Hypothalamus (tissue), 51 donors: ENCODE measurements at regions not wholly inside any gene's neighbourhood (a gene's known extent, or its start where the extent isn't known, plus 50 kb on each side); places are given as distances from the start of the nearest gene placed in this dataset.

Experiments used
- DNase-seq, 51 donors: peaks; one replicate each; lab custom pipeline; 2025; lab: John Stamatoyannopoulos, UW

GRCh38 chr11:69985641-69986439 lies 92.3 kb upstream of the ANO1 start:
- DNase-seq: no peak

- no peak for DNase-seq
Measured at GRCh38 chr11:69986440-69986787, 91.7 kb upstream of the ANO1 start.

- no peak for DNase-seq
Measured at GRCh38 chr11:69986830-69987229, 91.3 kb upstream of the ANO1 start.

- DNase-seq: no peak
Measured at GRCh38 chr11:69992026-69992425, 86.1 kb upstream of the ANO1 start.

GRCh38 chr11:69992943-69993694 lies 85.0 kb upstream of the ANO1 start:
- DNase-seq: no peak

GRCh38 chr11:69994810-69995209 lies 83.3 kb upstream of the ANO1 start:
- no peak for DNase-seq

- no peak for DNase-seq
Measured at GRCh38 chr11:69995697-69996096, 82.4 kb upstream of the ANO1 start.

- no peak for DNase-seq
Measured at GRCh38 chr11:69996451-69996850, 81.7 kb upstream of the ANO1 start.

GRCh38 chr11:69997352-69997751 lies 80.8 kb upstream of the ANO1 start:
- no peak for DNase-seq

GRCh38 chr11:69999721-70000120 lies 78.4 kb upstream of the ANO1 start:
- no peak for DNase-seq

- DNase-seq: no peak
Measured at GRCh38 chr11:70000228-70000627, 77.9 kb upstream of the ANO1 start.

- no peak for DNase-seq
Measured at GRCh38 chr11:70001246-70001645, 76.9 kb upstream of the ANO1 start.

GRCh38 chr11:70002433-70002832 lies 75.7 kb upstream of the ANO1 start:
- DNase-seq: no peak

- DNase-seq: no peak
Measured at GRCh38 chr11:70005107-70005818, 72.9 kb upstream of the ANO1 start.

- no peak for DNase-seq
Measured at GRCh38 chr11:70007796-70008195, 70.3 kb upstream of the ANO1 start.

- no peak for DNase-seq
Measured at GRCh38 chr11:70010774-70011173, 67.3 kb upstream of the ANO1 start.

GRCh38 chr11:70012134-70012733 lies 65.9 kb upstream of the ANO1 start:
- DNase-seq: no peak

- no peak for DNase-seq
Measured at GRCh38 chr11:70014291-70014690, 63.8 kb upstream of the ANO1 start.

GRCh38 chr11:70016666-70017367 lies 61.3 kb upstream of the ANO1 start:
- DNase-seq: no peak

GRCh38 chr11:70018816-70019215 lies 59.3 kb upstream of the ANO1 start:
- no peak for DNase-seq

GRCh38 chr11:70019576-70020011 lies 58.5 kb upstream of the ANO1 start:
- DNase-seq: no peak
